Thyroid gland (tissue), 4 donors: ENCODE measurements at regions not wholly inside any gene's neighbourhood (a gene's known extent, or its start where the extent isn't known, plus 50 kb on each side); places are given as distances from the start of the nearest gene placed in this dataset.
"Not testable (repeated sequence)": the region's sequence is repeated elsewhere in the genome, so short reads cannot be mapped to it uniquely, and the experiment has no call there.

Experiments
- DNase-seq, 2 donors: peaks; one replicate each; pipeline ENCODE4 v3.0.0-alpha.2; 2019
- H3K27ac ChIP-seq, 3 donors: fragments of 200-600 bp; sonication (generic); 1 replicate in 2 of 3; 2 replicates in 1 of 3; pipeline ENCODE4 v1.5.1; 2016 to 2019; ENCODE audit warnings: mild to moderate bottlenecking in 1 of 3, moderate library complexity in 1 of 3
- H3K27me3 ChIP-seq: fragments of 200-600 bp; sonication (generic); one replicate; pipeline ENCODE4 v1.5.1; 2019
- H3K36me3 ChIP-seq, 2 donors: fragments of 200-600 bp; sonication (generic); one replicate each; pipeline ENCODE4 v1.5.1; 2016 to 2019
- H3K4me1 ChIP-seq, 2 donors: fragments of 200-600 bp; sonication (generic); one replicate each; pipeline ENCODE4 v1.5.1; 2017 to 2019
- H3K4me3 ChIP-seq, 3 donors: fragments of 200-600 bp; sonication (generic); replicated peaks in 1 of 3; 1 replicate in 2 of 3; 2 replicates in 1 of 3; pipeline ENCODE4 v1.5.1; 2016; ENCODE audit warnings: mild to moderate bottlenecking in 1 of 3
- H3K9me3 ChIP-seq: fragments of 200-600 bp; sonication (generic); one replicate; pipeline ENCODE4 v1.5.1; 2017
- POLR2A ChIP-seq, 2 donors: fragments of 450-650 bp; IDR thresholded peaks; one replicate each; pipeline ENCODE4 v1.6.1; 2017; ENCODE audit warnings: antibody characterized with exemption in 2 of 2, mild to moderate bottlenecking in 2 of 2, moderate library complexity in 1 of 2
- WGBS, 2 donors: methylation state at CpG; one replicate each; pipeline ENCODE4 v1.1.5; 2017; 5-methylcytosine and 5-hydroxymethylcytosine counted together
- intact Hi-C: fragments of 100-400 bp; cut with DNase I; formaldehyde crosslinking; loops from one replicate; pipeline ENCODE4 v1.15.1; 2023
- TF ChIP-seq, protein P1 (sequence below), 6 experiments: fragments of 200-600 bp in 3 of 6; fragments of 450-650 bp in 3 of 6; sonication (generic) in 3 of 6; IDR thresholded peaks; one replicate each; pipeline ENCODE4 v1.5.1; 2016 to 2019; ENCODE audit warnings: antibody characterized with exemption in 6 of 6, mild to moderate bottlenecking in 2 of 6, inconsistent platforms in 1 of 6, moderate library complexity in 1 of 6

- TF ChIP-seq POLR2A (IDR thresholded peaks at IDR 0.05) = no peak
- TF ChIP-seq, protein P1, sequence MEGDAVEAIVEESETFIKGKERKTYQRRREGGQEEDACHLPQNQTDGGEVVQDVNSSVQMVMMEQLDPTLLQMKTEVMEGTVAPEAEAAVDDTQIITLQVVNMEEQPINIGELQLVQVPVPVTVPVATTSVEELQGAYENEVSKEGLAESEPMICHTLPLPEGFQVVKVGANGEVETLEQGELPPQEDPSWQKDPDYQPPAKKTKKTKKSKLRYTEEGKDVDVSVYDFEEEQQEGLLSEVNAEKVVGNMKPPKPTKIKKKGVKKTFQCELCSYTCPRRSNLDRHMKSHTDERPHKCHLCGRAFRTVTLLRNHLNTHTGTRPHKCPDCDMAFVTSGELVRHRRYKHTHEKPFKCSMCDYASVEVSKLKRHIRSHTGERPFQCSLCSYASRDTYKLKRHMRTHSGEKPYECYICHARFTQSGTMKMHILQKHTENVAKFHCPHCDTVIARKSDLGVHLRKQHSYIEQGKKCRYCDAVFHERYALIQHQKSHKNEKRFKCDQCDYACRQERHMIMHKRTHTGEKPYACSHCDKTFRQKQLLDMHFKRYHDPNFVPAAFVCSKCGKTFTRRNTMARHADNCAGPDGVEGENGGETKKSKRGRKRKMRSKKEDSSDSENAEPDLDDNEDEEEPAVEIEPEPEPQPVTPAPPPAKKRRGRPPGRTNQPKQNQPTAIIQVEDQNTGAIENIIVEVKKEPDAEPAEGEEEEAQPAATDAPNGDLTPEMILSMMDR (IDR thresholded peaks at IDR 0.05) = no peak
- H3K9me3 ChIP-seq = no peaks in the 10 kb centered on the region
- H3K27ac ChIP-seq = no peak overlapping the region
- H3K4me3 ChIP-seq = no peak overlapping the region
- intact Hi-C loops = no loop called here
- no peaks in the 10 kb centered on the region for H3K27me3 ChIP-seq
- no peaks in the 10 kb centered on the region for H3K36me3 ChIP-seq
- 96 to 100% methylated on average over 1 of the region's 1 CpG for WGBS, 2 donors
- no peak for DNase-seq
- H3K4me1 ChIP-seq = no peaks in the 10 kb centered on the region
Measured at GRCh38 chr12:66756631-66757030, 77.8 kb upstream of the GRIP1 start.

DNA sequence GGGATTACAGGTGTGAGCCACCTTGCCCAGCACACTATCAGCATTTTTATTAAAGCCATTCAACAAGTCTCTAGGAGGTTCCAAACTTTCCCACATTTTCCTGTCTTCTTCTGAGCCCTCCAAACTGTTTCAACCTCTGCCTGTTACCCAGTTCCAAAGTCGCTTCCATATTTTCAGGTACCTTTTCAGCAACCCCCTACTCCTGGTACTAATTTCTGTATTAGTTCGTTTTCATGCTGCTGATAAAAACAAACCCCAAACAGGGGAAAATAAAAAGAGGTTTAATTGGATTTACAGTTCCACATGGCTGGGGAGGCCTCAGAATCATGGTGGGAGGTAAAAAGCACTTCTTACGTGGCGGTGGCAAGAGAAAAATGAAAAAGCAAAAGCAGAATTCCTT lies 81.2 kb upstream of the GRIP1 start:
- H3K4me3 ChIP-seq, H3K27me3 ChIP-seq, H3K36me3 ChIP-seq, H3K9me3 ChIP-seq, DNase-seq, H3K27ac ChIP-seq, H3K4me1 ChIP-seq, intact Hi-C loops: not testable (repeated sequence)
- WGBS, 2 donors = 93 to 94% methylated on average over 4 of the region's 4 CpGs

- Histone ChIP-seq H3K4me3 (no peak overlapping the region), H3K27ac (no peak overlapping the region), H3K4me1 (no peaks in the 10 kb centered on the region), H3K27me3 (no peaks in the 10 kb centered on the region), H3K9me3 (no peaks in the 10 kb centered on the region), H3K36me3 (no peaks in the 10 kb centered on the region)
- WGBS, 2 donors = 80 to 91% methylated on average over 4 of the region's 4 CpGs
- DNase-seq = no peak
- intact Hi-C loops = no loop called here
- TF ChIP-seq, protein P1 (IDR thresholded peaks at IDR 0.05) = no peak
- no peak for TF ChIP-seq POLR2A (IDR thresholded peaks at IDR 0.05)
Measured at GRCh38 chr12:66763467-66763866, 84.6 kb upstream of the GRIP1 start.

- intact Hi-C loops = no loop called here
- Histone ChIP-seq H3K27ac (no peak overlapping the region), H3K4me1 (no peaks in the 10 kb centered on the region), H3K4me3 (no peak overlapping the region), H3K27me3 (no peaks in the 10 kb centered on the region), H3K36me3 (no peaks in the 10 kb centered on the region), H3K9me3 (no peaks in the 10 kb centered on the region)
- WGBS, 2 donors = 88 to 100% methylated on average over 1 of the region's 1 CpG
- no peak for DNase-seq
- TF ChIP-seq, protein P1 (IDR thresholded peaks at IDR 0.05) = no peak
- TF ChIP-seq POLR2A (IDR thresholded peaks at IDR 0.05) = no peak
Measured at GRCh38 chr12:66765204-66765603, 86.3 kb upstream of the GRIP1 start.

DNA sequence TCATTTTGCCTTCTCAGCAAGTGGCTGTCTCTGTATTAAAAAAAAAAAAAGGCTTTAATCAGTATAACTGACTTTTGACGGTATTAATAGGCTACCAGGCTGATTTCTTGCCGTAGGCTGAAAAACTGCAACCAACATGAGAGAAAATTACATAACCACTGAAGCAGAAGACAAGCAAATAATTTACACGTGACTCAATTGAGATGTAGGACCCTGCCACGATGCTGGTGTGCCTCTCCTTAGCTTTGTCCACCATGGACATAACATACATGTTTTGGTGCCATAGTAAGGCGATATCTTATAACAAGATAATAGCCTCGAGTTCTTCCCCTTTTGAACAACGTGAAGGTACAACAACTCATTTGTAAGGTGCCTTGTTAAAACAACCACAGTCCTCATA lies 88.7 kb upstream of the GRIP1 start:
- Histone ChIP-seq H3K4me3 (no peak overlapping the region), H3K27me3 (no peaks in the 10 kb centered on the region), H3K27ac (no peak overlapping the region), H3K4me1 (no peaks in the 10 kb centered on the region), H3K9me3 (no peaks in the 10 kb centered on the region), H3K36me3 (no peaks in the 10 kb centered on the region)
- no peak for DNase-seq
- 71 to 81% methylated on average over 7 of the region's 7 CpGs for WGBS, 2 donors
- no peak for TF ChIP-seq POLR2A (IDR thresholded peaks at IDR 0.05)
- TF ChIP-seq, protein P1 (IDR thresholded peaks at IDR 0.05) = no peak
- intact Hi-C loops = no loop called here

- no peaks in the 10 kb centered on the region for H3K27me3 ChIP-seq
- intact Hi-C loops = no loop called here
- 92 to 97% methylated on average over 5 of the region's 5 CpGs for WGBS, 2 donors
- DNase-seq = no peak
- H3K27ac ChIP-seq = no peak overlapping the region
- no peaks in the 10 kb centered on the region for H3K36me3 ChIP-seq
- no peak overlapping the region for H3K4me3 ChIP-seq
- H3K9me3 ChIP-seq = no peaks in the 10 kb centered on the region
- TF ChIP-seq, protein P1 (IDR thresholded peaks at IDR 0.05) = no peak
- TF ChIP-seq POLR2A (IDR thresholded peaks at IDR 0.05) = no peak
- H3K4me1 ChIP-seq = no peaks in the 10 kb centered on the region
Measured at GRCh38 chr12:66768293-66768692, 89.4 kb upstream of the GRIP1 start.
